K562 (cell line): ENCODE measurements at regions not wholly inside any gene's neighbourhood (a gene's known extent, or its start where the extent isn't known, plus 50 kb on each side); places are given as distances from the start of the nearest gene placed in this dataset.

Source experiments
- ATAC-seq: fragments of 200-7000 bp; cut with Tn5 transposase; 3 replicates; pipeline ENCODE4 v1.9.1; 2020; ENCODE audit warnings: moderate library complexity
- BruUV-seq: library from RNA; stranded (reverse); fragments of 400-500 nt; replicated peaks from 2 replicates; lab custom pipeline; 2021; lab: Mats Ljungman, UMichigan
- CTCF ChIA-PET: fragments of 300-600 bp; formaldehyde crosslinking; extraction: SDS; loops from one replicate; lab custom pipeline; 2021; ENCODE audit warnings: low intra/inter-chr PET ratio; lab: Yijun Ruan, JAX
- POLR2A ChIA-PET: fragments of 300-600, 350-650 bp; sonication (Branson Sonifier 250); formaldehyde crosslinking; extraction: SDS; loops from one replicate; lab custom pipeline; 2021; ENCODE audit warnings: antibody characterized with exemption, inconsistent platforms; lab: Yijun Ruan, JAX
- DNase-seq, 4 experiments: peaks; one replicate each; pipeline versions ENCODE4 v3.0.0 to v3.0.0-alpha.2; 2011 to 2018; ENCODE audit warnings: low spot score in 3 of 4, mixed read lengths in 3 of 4; ENCODE audit errors: extremely low read depth in 1 of 4
- FAIRE-seq: peaks from 2 replicates; lab custom pipeline; 2011; peaks lifted over from hg19 to GRCh38; lab: Jason Lieb, UNC
- H2AFZ ChIP-seq: 2 replicates; pipeline ENCODE4 v1.6.0; 2011; ENCODE audit warnings: low read depth, low read length, control low read depth, inconsistent platforms
- H3K27ac ChIP-seq: fragments of 200-600 bp; 3 replicates; pipeline ENCODE4 v1.8.0; 2011; ENCODE audit warnings: low read depth, mild to moderate bottlenecking, control low read depth, inconsistent platforms, low read length, moderate library complexity, mixed read lengths; ENCODE audit errors: extremely low read depth
- H3K27me3 ChIP-seq, 2 experiments: fragments of 300-600 bp in 1 of 2; 2 replicates in 1 of 2; 3 replicates in 1 of 2; pipeline versions ENCODE4 v1.6.0 to v1.8.0; 2011; ENCODE audit warnings: inconsistent platforms in 2 of 2, low read length in 2 of 2, mild to moderate bottlenecking in 1 of 2, mixed read lengths in 1 of 2, moderate library complexity in 1 of 2; ENCODE audit not compliant: control insufficient read depth in 2 of 2, insufficient read depth in 2 of 2
- H3K36me3 ChIP-seq: fragments of 300-600 bp; 3 replicates; pipeline ENCODE4 v1.8.0; 2011; ENCODE audit warnings: mild to moderate bottlenecking, low read length, inconsistent platforms; ENCODE audit not compliant: control insufficient read depth, insufficient read depth
- H3K4me1 ChIP-seq, 2 experiments: fragments of 200-600 bp in 1 of 2; replicated peaks in 1 of 2; 2 replicates in 1 of 2; 3 replicates in 1 of 2; pipeline versions ENCODE4 v1.5.1 to v1.8.0; 2011; ENCODE audit warnings: inconsistent platforms in 2 of 2, low read length in 2 of 2, mild to moderate bottlenecking in 1 of 2, mixed read lengths in 1 of 2, moderate library complexity in 1 of 2; ENCODE audit not compliant: control insufficient read depth in 2 of 2, insufficient read depth in 2 of 2
- H3K4me2 ChIP-seq: 2 replicates; pipeline ENCODE4 v1.6.1; 2011; ENCODE audit warnings: low read length, control low read depth, inconsistent platforms, mixed read lengths; ENCODE audit not compliant: insufficient read depth
- H3K4me3 ChIP-seq: fragments of 200-600 bp; sonication (generic), shearing (Covaris generic); 2 replicates; pipeline ENCODE4 v1.5.1; 2016; ENCODE audit warnings: control low read depth, inconsistent platforms
- H3K79me2 ChIP-seq: fragments of 200-600 bp; 3 replicates; pipeline ENCODE4 v1.8.0; 2011; ENCODE audit warnings: low read length, inconsistent platforms; ENCODE audit not compliant: control insufficient read depth, insufficient read depth
- H3K9ac ChIP-seq, 2 experiments: 2 replicates each; pipeline versions ENCODE4 v1.6.0 to v1.6.1; 2011; ENCODE audit warnings: low read depth in 2 of 2, low read length in 2 of 2, control low read depth in 1 of 2, inconsistent platforms in 1 of 2, mild to moderate bottlenecking in 1 of 2, mixed read lengths in 1 of 2; ENCODE audit not compliant: insufficient read depth in 1 of 2
- H3K9me1 ChIP-seq: one replicate; pipeline ENCODE4 v1.6.0; 2011; ENCODE audit warnings: inconsistent platforms, mild to moderate bottlenecking, low read length, moderate library complexity; ENCODE audit not compliant: control insufficient read depth, insufficient read depth
- H3K9me3 ChIP-seq: replicated peaks from 2 replicates; pipeline ENCODE4 v1.5.1; 2011; ENCODE audit warnings: low read depth, low read length, inconsistent platforms; ENCODE audit not compliant: control insufficient read depth, insufficient read depth
- H4K20me1 ChIP-seq: replicated peaks from 2 replicates; pipeline ENCODE4 v1.6.1; 2011; ENCODE audit warnings: low read length, inconsistent platforms, mixed read lengths; ENCODE audit not compliant: control insufficient read depth, insufficient read depth
- CREM ChIP-seq: IDR thresholded peaks from 2 replicates; pipeline ENCODE4 v1.6.1; 2014; ENCODE audit warnings: antibody characterized with exemption, low read depth
- HSF4 ChIP-seq: fragments of 250-450 bp; sonication (Bioruptor Pico); IDR thresholded peaks from 2 replicates; pipeline ENCODE4 v2.1.2; 2022; ENCODE audit warnings: mild to moderate bottlenecking, moderate library complexity, borderline replicate concordance
- MCM7 ChIP-seq, 2 experiments: fragments of 450-650 bp; IDR thresholded peaks; 2 replicates each; pipeline ENCODE4 v1.6.1; 2016 to 2018
- MIER1 ChIP-seq: fragments of 450-650 bp; IDR thresholded peaks from 2 replicates; pipeline ENCODE4 v1.6.1; 2016; ENCODE audit warnings: antibody characterized with exemption, mild to moderate bottlenecking, low read depth
- NR1H2 ChIP-seq: sonication (generic); formaldehyde crosslinking; IDR thresholded peaks from 2 replicates; pipeline ENCODE4 v1.4.0; 2020; ENCODE audit warnings: mild to moderate bottlenecking, missing genetic modification reagents
- PBX2 ChIP-seq, 2 experiments: IDR thresholded peaks in 1 of 2; conservative IDR thresholded peaks in 1 of 2; 2 replicates each; pipeline ENCODE4 v1.6.1; 2016; ENCODE audit warnings: low read depth in 2 of 2, mild to moderate bottlenecking in 1 of 2, missing compliant biosample characterization in 1 of 2, missing genetic modification characterization in 1 of 2, moderate library complexity in 1 of 2
- TSHZ1 ChIP-seq: fragments of 250-450 bp; sonication (Bioruptor Pico); IDR thresholded peaks from 2 replicates; pipeline ENCODE4 v1.4.0; 2020; ENCODE audit warnings: mild to moderate bottlenecking, moderate library complexity
- ZBTB34 ChIP-seq: fragments of 250-450 bp; sonication (Bioruptor Pico); IDR thresholded peaks from 2 replicates; pipeline ENCODE4 v1.8.0; 2021; ENCODE audit warnings: mild to moderate bottlenecking, moderate library complexity
- WGBS: fragments of 100-300 bp; shearing (Covaris generic); methylation state at CpG from one replicate; pipeline ENCODE4 v1.1.6; 2016; ENCODE audit warnings: low coverage, mixed read lengths; ENCODE audit not compliant: insufficient coverage; ENCODE audit errors: missing lambda C conversion rate; 5-methylcytosine and 5-hydroxymethylcytosine counted together
- in situ Hi-C: fragments of 300-500 bp; cut with MboI; formaldehyde crosslinking; loops from 4 replicates; pipeline ENCODE4 v1.15.0; 2018; ENCODE audit warnings: inconsistent platforms, mixed read lengths
- intact Hi-C: fragments of 100-400 bp; cut with micrococcal nuclease; formaldehyde crosslinking; loops from 2 replicates; pipeline ENCODE4 v1.14.2; 2022

GRCh38 chr1:81128079-81128478 is 672.7 kb upstream of the ADGRL2 start:
- in situ Hi-C loops (no loop called here), intact Hi-C loops (no loop called here)
- CTCF ChIA-PET, result no interaction called here

More at GRCh38 chr1:81128079-81128478, 672.7 kb upstream of the ADGRL2 start:
- BruUV-seq, result no TSS peak
- Histone ChIP-seq H3K4me1 (no peaks in the 10 kb centered on the region), H3K9me1 (no peaks in the 10 kb centered on the region), H3K9me3 (no peaks in the 10 kb centered on the region), H3K36me3 (no peaks in the 10 kb centered on the region), H3K27ac (no peak overlapping the region), H3K4me2 (no peak overlapping the region), H3K27me3 (no peaks in the 10 kb centered on the region), H4K20me1 (no peaks in the 10 kb centered on the region), H3K9ac (no peak overlapping the region), H3K79me2 (no peaks in the 10 kb centered on the region), H3K4me3 (no peak overlapping the region), H2AFZ (no peak overlapping the region)
- DNase-seq, result no peak
- TF ChIP-seq ZBTB34 (no peak), TSHZ1 (CRISPR knock-in tag) (no peak), PBX2 (CRISPR knock-in tag; IDR thresholded peaks at IDR 0.05; ENCODE audit: low read depth) (no peak), PBX2 (tag; conservative IDR thresholded peaks at IDR 0.05; ENCODE audit: low read depth) (no peak), MCM7 (IDR thresholded peaks at IDR 0.05) (no peak), CREM (no peak), MIER1 (no peak), HSF4 (CRISPR knock-in tag) (no peak), NR1H2 (CRISPR knock-in tag) (no peak)
- no peak for ATAC-seq
- no peak for FAIRE-seq
- 11% methylated on average over 1 of the region's 1 CpG for WGBS
- POLR2A ChIA-PET, result no interaction called here
